ENCODE measurements at regions not wholly inside any gene's neighbourhood (a gene's known extent, or its start where the extent isn't known, plus 50 kb on each side); places are given as distances from the start of the nearest gene placed in this dataset.

DNA sequence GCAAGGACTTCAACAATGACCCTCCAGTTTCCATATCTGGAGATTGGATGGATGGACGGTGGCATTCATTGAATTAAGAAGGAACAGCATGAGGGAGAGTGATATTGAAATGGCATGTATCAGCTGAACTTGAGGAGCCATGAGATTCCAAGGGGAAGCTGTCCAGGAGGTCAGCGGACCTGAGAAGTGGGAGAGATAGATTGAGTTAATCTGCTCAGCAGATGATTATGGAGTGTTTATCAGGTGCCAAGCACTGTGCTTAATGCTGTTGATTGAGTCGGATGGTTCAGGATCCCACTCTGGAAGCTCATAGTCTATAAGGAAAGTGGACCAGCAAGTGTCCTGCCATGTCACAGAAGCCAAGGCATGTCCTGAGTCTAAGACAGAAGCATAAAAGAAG is 581.3 kb downstream of the INSC start:
- TF ChIP-seq NANOG (IDR thresholded peaks at IDR 0.05; ENCODE audit: borderline replicate concordance): no peak
- TF ChIP-seq ZNF114 (CRISPR knock-in tag; IDR thresholded peaks at IDR 0.05): no peak
- TF ChIP-seq POLR2AphosphoS5 (IDR thresholded peaks at IDR 0.05; ENCODE audit: low read depth): no peak
- no peak for TF ChIP-seq CREB1 (CRISPR knock-in tag; IDR thresholded peaks at IDR 0.05; ENCODE audit: low read depth)
- no peak for TF ChIP-seq EZH2 (IDR thresholded peaks at IDR 0.05; ENCODE audit: low read depth, unreplicated experiment)
- TF ChIP-seq, protein P1, sequence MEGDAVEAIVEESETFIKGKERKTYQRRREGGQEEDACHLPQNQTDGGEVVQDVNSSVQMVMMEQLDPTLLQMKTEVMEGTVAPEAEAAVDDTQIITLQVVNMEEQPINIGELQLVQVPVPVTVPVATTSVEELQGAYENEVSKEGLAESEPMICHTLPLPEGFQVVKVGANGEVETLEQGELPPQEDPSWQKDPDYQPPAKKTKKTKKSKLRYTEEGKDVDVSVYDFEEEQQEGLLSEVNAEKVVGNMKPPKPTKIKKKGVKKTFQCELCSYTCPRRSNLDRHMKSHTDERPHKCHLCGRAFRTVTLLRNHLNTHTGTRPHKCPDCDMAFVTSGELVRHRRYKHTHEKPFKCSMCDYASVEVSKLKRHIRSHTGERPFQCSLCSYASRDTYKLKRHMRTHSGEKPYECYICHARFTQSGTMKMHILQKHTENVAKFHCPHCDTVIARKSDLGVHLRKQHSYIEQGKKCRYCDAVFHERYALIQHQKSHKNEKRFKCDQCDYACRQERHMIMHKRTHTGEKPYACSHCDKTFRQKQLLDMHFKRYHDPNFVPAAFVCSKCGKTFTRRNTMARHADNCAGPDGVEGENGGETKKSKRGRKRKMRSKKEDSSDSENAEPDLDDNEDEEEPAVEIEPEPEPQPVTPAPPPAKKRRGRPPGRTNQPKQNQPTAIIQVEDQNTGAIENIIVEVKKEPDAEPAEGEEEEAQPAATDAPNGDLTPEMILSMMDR (conservative IDR thresholded peaks at IDR 0.05; ENCODE audit: low read depth in 2 of 2): no peak
- TF ChIP-seq STAT1 (IDR thresholded peaks at IDR 0.05; ENCODE audit: unreplicated experiment): no peak
- TF ChIP-seq, protein P2, sequence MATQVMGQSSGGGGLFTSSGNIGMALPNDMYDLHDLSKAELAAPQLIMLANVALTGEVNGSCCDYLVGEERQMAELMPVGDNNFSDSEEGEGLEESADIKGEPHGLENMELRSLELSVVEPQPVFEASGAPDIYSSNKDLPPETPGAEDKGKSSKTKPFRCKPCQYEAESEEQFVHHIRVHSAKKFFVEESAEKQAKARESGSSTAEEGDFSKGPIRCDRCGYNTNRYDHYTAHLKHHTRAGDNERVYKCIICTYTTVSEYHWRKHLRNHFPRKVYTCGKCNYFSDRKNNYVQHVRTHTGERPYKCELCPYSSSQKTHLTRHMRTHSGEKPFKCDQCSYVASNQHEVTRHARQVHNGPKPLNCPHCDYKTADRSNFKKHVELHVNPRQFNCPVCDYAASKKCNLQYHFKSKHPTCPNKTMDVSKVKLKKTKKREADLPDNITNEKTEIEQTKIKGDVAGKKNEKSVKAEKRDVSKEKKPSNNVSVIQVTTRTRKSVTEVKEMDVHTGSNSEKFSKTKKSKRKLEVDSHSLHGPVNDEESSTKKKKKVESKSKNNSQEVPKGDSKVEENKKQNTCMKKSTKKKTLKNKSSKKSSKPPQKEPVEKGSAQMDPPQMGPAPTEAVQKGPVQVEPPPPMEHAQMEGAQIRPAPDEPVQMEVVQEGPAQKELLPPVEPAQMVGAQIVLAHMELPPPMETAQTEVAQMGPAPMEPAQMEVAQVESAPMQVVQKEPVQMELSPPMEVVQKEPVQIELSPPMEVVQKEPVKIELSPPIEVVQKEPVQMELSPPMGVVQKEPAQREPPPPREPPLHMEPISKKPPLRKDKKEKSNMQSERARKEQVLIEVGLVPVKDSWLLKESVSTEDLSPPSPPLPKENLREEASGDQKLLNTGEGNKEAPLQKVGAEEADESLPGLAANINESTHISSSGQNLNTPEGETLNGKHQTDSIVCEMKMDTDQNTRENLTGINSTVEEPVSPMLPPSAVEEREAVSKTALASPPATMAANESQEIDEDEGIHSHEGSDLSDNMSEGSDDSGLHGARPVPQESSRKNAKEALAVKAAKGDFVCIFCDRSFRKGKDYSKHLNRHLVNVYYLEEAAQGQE (IDR thresholded peaks at IDR 0.05; ENCODE audit: unreplicated experiment): no peak
- TF ChIP-seq ZNF331 (CRISPR knock-in tag; IDR thresholded peaks at IDR 0.05; ENCODE audit: low read depth): no peak
- TF ChIP-seq JUNB (IDR thresholded peaks at IDR 0.05; ENCODE audit: unreplicated experiment): no peak
- TF ChIP-seq, protein P3, sequence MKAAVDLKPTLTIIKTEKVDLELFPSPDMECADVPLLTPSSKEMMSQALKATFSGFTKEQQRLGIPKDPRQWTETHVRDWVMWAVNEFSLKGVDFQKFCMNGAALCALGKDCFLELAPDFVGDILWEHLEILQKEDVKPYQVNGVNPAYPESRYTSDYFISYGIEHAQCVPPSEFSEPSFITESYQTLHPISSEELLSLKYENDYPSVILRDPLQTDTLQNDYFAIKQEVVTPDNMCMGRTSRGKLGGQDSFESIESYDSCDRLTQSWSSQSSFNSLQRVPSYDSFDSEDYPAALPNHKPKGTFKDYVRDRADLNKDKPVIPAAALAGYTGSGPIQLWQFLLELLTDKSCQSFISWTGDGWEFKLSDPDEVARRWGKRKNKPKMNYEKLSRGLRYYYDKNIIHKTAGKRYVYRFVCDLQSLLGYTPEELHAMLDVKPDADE (IDR thresholded peaks at IDR 0.05): no peak
- TF ChIP-seq, protein P4, sequence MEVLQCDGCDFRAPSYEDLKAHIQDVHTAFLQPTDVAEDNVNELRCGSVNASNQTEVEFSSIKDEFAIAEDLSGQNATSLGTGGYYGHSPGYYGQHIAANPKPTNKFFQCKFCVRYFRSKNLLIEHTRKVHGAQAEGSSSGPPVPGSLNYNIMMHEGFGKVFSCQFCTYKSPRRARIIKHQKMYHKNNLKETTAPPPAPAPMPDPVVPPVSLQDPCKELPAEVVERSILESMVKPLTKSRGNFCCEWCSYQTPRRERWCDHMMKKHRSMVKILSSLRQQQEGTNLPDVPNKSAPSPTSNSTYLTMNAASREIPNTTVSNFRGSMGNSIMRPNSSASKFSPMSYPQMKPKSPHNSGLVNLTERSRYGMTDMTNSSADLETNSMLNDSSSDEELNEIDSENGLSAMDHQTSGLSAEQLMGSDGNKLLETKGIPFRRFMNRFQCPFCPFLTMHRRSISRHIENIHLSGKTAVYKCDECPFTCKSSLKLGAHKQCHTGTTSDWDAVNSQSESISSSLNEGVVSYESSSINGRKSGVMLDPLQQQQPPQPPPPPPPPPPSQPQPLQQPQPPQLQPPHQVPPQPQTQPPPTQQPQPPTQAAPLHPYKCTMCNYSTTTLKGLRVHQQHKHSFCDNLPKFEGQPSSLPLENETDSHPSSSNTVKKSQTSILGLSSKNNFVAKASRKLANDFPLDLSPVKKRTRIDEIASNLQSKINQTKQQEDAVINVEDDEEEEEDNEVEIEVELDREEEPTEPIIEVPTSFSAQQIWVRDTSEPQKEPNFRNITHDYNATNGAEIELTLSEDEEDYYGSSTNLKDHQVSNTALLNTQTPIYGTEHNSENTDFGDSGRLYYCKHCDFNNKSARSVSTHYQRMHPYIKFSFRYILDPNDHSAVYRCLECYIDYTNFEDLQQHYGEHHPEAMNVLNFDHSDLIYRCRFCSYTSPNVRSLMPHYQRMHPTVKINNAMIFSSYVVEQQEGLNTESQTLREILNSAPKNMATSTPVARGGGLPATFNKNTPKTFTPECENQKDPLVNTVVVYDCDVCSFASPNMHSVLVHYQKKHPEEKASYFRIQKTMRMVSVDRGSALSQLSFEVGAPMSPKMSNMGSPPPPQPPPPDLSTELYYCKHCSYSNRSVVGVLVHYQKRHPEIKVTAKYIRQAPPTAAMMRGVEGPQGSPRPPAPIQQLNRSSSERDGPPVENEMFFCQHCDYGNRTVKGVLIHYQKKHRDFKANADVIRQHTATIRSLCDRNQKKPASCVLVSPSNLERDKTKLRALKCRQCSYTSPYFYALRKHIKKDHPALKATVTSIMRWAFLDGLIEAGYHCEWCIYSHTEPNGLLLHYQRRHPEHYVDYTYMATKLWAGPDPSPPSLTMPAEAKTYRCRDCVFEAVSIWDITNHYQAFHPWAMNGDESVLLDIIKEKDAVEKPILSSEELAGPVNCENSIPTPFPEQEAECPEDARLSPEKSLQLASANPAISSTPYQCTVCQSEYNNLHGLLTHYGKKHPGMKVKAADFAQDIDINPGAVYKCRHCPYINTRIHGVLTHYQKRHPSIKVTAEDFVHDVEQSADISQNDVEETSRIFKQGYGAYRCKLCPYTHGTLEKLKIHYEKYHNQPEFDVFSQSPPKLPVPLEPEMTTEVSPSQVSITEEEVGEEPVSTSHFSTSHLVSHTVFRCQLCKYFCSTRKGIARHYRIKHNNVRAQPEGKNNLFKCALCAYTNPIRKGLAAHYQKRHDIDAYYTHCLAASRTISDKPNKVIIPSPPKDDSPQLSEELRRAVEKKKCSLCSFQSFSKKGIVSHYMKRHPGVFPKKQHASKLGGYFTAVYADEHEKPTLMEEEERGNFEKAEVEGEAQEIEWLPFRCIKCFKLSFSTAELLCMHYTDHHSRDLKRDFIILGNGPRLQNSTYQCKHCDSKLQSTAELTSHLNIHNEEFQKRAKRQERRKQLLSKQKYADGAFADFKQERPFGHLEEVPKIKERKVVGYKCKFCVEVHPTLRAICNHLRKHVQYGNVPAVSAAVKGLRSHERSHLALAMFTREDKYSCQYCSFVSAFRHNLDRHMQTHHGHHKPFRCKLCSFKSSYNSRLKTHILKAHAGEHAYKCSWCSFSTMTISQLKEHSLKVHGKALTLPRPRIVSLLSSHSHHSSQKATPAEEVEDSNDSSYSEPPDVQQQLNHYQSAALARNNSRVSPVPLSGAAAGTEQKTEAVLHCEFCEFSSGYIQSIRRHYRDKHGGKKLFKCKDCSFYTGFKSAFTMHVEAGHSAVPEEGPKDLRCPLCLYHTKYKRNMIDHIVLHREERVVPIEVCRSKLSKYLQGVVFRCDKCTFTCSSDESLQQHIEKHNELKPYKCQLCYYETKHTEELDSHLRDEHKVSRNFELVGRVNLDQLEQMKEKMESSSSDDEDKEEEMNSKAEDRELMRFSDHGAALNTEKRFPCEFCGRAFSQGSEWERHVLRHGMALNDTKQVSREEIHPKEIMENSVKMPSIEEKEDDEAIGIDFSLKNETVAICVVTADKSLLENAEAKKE (CRISPR knock-in tag; IDR thresholded peaks at IDR 0.05): no peak
- TF ChIP-seq EZH2phosphoT487 (IDR thresholded peaks at IDR 0.05; ENCODE audit: unreplicated experiment): no peak
- H3K4me1 Mint-ChIP-seq: no peaks in the 10 kb centered on the region
- Histone ChIP-seq H2AFZ (no peak overlapping the region), H4K20me1 (replicated peaks; ENCODE audit: insufficient read depth) (no peaks in the 10 kb centered on the region), H3K4me1 (ENCODE audit: insufficient read depth) (no peaks in the 10 kb centered on the region), H3K27ac (ENCODE audit: low read depth) (no peak overlapping the region), H3K27me3 (ENCODE audit: insufficient read depth) (no peaks in the 10 kb centered on the region), H3K36me3 (ENCODE audit: insufficient read depth) (no peaks in the 10 kb centered on the region), H3K9me2 (ENCODE audit: insufficient read depth) (0 out of 2 replicates have a peak, but pooled peaks cover 16% of the 10 kb centered on the region), H3K4me2 (no peak overlapping the region), H3K4me3 (no peak overlapping the region), H3F3A (replicated peaks; ENCODE audit: low read depth) (no peaks in the 10 kb centered on the region), H3K79me2 (replicated peaks; ENCODE audit: insufficient read depth) (no peaks in the 10 kb centered on the region)
- no peaks in the 10 kb centered on the region for H3K27me3 Mint-ChIP-seq (ENCODE audit: insufficient read depth, low read depth, poor library complexity)
- no peak for DNase-seq (ENCODE audit: low spot score)
- H3K36me3 Mint-ChIP-seq (ENCODE audit: low read depth): no peaks in the 10 kb centered on the region
- no peak overlapping the region for H3K4me3 Mint-ChIP-seq
- peaks cover 4% of the 10 kb centered on the region; the same call in 1 of the 3 replicates for H3K9me3 Mint-ChIP-seq
- ATAC-seq: no peak
- H3K27ac Mint-ChIP-seq: no peak overlapping the region
